ENCODE measurements at regions not wholly inside any gene's neighbourhood (a gene's known extent, or its start where the extent isn't known, plus 50 kb on each side); places are given as distances from the start of the nearest gene placed in this dataset.

GRCh38 chr2:7180638-7181370, 263.6 kb downstream of the RNF144A start:
- Histone ChIP-seq H3K4me1 (ENCODE audit: control insufficient read depth in 2 of 2, insufficient read depth in 2 of 2, low read length in 2 of 2) (no peaks in the 10 kb centered on the region), H3K36me3 (ENCODE audit: control insufficient read depth in 2 of 2, insufficient read depth in 2 of 2, low read length in 2 of 2) (no peaks in the 10 kb centered on the region), H3K27ac (ENCODE audit: low read depth in 2 of 2, low read length in 2 of 2) (no peak overlapping the region), H3K9me3 (ENCODE audit: control insufficient read depth in 2 of 2, low read length in 2 of 2) (no peaks in the 10 kb centered on the region), H3K27me3 (ENCODE audit: control insufficient read depth in 2 of 2, insufficient read depth in 2 of 2, low read length in 2 of 2) (no peaks in the 10 kb centered on the region), H3K4me3 (ENCODE audit: low read length in 2 of 2) (no peak overlapping the region), H3K9ac (ENCODE audit: low read depth in 1 of 2, low read length in 2 of 2) (no peak overlapping the region)

- no peaks in the 10 kb centered on the region for H3K4me1 ChIP-seq (ENCODE audit: control insufficient read depth in 2 of 2, insufficient read depth in 2 of 2, low read length in 2 of 2)
- H3K27ac ChIP-seq (ENCODE audit: low read depth in 2 of 2, low read length in 2 of 2): no peak overlapping the region
Observed at GRCh38 chr2:7182525-7182924, 265.3 kb downstream of the RNF144A start.

GRCh38 chr2:7189106-7189505, 271.9 kb downstream of the RNF144A start:
- H3K36me3 ChIP-seq (ENCODE audit: control insufficient read depth in 2 of 2, insufficient read depth in 2 of 2, low read length in 2 of 2): no peaks in the 10 kb centered on the region
- H3K27me3 ChIP-seq (ENCODE audit: control insufficient read depth in 2 of 2, insufficient read depth in 2 of 2, low read length in 2 of 2): no peaks in the 10 kb centered on the region
- H3K4me1 ChIP-seq (ENCODE audit: control insufficient read depth in 2 of 2, insufficient read depth in 2 of 2, low read length in 2 of 2): no peaks in the 10 kb centered on the region
- H3K4me3 ChIP-seq (ENCODE audit: low read length in 2 of 2): no peak overlapping the region
- no peaks in the 10 kb centered on the region for H3K9me3 ChIP-seq (ENCODE audit: control insufficient read depth in 2 of 2, low read length in 2 of 2)
- no peak overlapping the region for H3K27ac ChIP-seq (ENCODE audit: low read depth in 2 of 2, low read length in 2 of 2)
- H3K9ac ChIP-seq (ENCODE audit: low read depth in 1 of 2, low read length in 2 of 2): no peak overlapping the region

More at GRCh38 chr2:7182525-7182924, 265.3 kb downstream of the RNF144A start:
- no peak overlapping the region for H3K4me3 ChIP-seq (ENCODE audit: low read length in 2 of 2)
- no peaks in the 10 kb centered on the region for H3K9me3 ChIP-seq (ENCODE audit: control insufficient read depth in 2 of 2, low read length in 2 of 2)
- no peaks in the 10 kb centered on the region for H3K36me3 ChIP-seq (ENCODE audit: control insufficient read depth in 2 of 2, insufficient read depth in 2 of 2, low read length in 2 of 2)
- H3K27me3 ChIP-seq (ENCODE audit: control insufficient read depth in 2 of 2, insufficient read depth in 2 of 2, low read length in 2 of 2): no peaks in the 10 kb centered on the region
- no peak overlapping the region for H3K9ac ChIP-seq (ENCODE audit: low read depth in 1 of 2, low read length in 2 of 2)

- no peaks in the 10 kb centered on the region for H3K36me3 ChIP-seq (ENCODE audit: control insufficient read depth in 2 of 2, insufficient read depth in 2 of 2, low read length in 2 of 2)
- no peak overlapping the region for H3K27ac ChIP-seq (ENCODE audit: low read depth in 2 of 2, low read length in 2 of 2)
- H3K4me3 ChIP-seq (ENCODE audit: low read length in 2 of 2): no peak overlapping the region
- no peaks in the 10 kb centered on the region for H3K4me1 ChIP-seq (ENCODE audit: control insufficient read depth in 2 of 2, insufficient read depth in 2 of 2, low read length in 2 of 2)
- H3K27me3 ChIP-seq (ENCODE audit: control insufficient read depth in 2 of 2, insufficient read depth in 2 of 2, low read length in 2 of 2): no peaks in the 10 kb centered on the region
- no peaks in the 10 kb centered on the region for H3K9me3 ChIP-seq (ENCODE audit: control insufficient read depth in 2 of 2, low read length in 2 of 2)
- no peak overlapping the region for H3K9ac ChIP-seq (ENCODE audit: low read depth in 1 of 2, low read length in 2 of 2)
Observed at GRCh38 chr2:7190587-7191324, 273.5 kb downstream of the RNF144A start.

- no peak overlapping the region for H3K27ac ChIP-seq (ENCODE audit: low read depth in 2 of 2, low read length in 2 of 2)
- H3K9me3 ChIP-seq (ENCODE audit: control insufficient read depth in 2 of 2, low read length in 2 of 2): no peaks in the 10 kb centered on the region
- no peaks in the 10 kb centered on the region for H3K27me3 ChIP-seq (ENCODE audit: control insufficient read depth in 2 of 2, insufficient read depth in 2 of 2, low read length in 2 of 2)
- no peak overlapping the region for H3K4me3 ChIP-seq (ENCODE audit: low read length in 2 of 2)
- no peaks in the 10 kb centered on the region for H3K36me3 ChIP-seq (ENCODE audit: control insufficient read depth in 2 of 2, insufficient read depth in 2 of 2, low read length in 2 of 2)
- H3K4me1 ChIP-seq (ENCODE audit: control insufficient read depth in 2 of 2, insufficient read depth in 2 of 2, low read length in 2 of 2): no peaks in the 10 kb centered on the region
- H3K9ac ChIP-seq (ENCODE audit: low read depth in 1 of 2, low read length in 2 of 2): no peak overlapping the region
Observed at GRCh38 chr2:7191932-7192331, 274.7 kb downstream of the RNF144A start.

- Histone ChIP-seq H3K9ac (ENCODE audit: low read depth in 1 of 2, low read length in 2 of 2) (no peak overlapping the region), H3K36me3 (ENCODE audit: control insufficient read depth in 2 of 2, insufficient read depth in 2 of 2, low read length in 2 of 2) (no peaks in the 10 kb centered on the region), H3K27me3 (ENCODE audit: control insufficient read depth in 2 of 2, insufficient read depth in 2 of 2, low read length in 2 of 2) (no peaks in the 10 kb centered on the region), H3K4me3 (ENCODE audit: low read length in 2 of 2) (no peak overlapping the region), H3K9me3 (ENCODE audit: control insufficient read depth in 2 of 2, low read length in 2 of 2) (no peaks in the 10 kb centered on the region), H3K27ac (ENCODE audit: low read depth in 2 of 2, low read length in 2 of 2) (no peak overlapping the region), H3K4me1 (ENCODE audit: control insufficient read depth in 2 of 2, insufficient read depth in 2 of 2, low read length in 2 of 2) (no peaks in the 10 kb centered on the region)
Observed at GRCh38 chr2:7193457-7193856, 276.2 kb downstream of the RNF144A start.

GRCh38 chr2:7194950-7195349, 277.7 kb downstream of the RNF144A start:
- H3K4me3 ChIP-seq (ENCODE audit: low read length in 2 of 2): no peak overlapping the region
- no peaks in the 10 kb centered on the region for H3K27me3 ChIP-seq (ENCODE audit: control insufficient read depth in 2 of 2, insufficient read depth in 2 of 2, low read length in 2 of 2)
- no peak overlapping the region for H3K9ac ChIP-seq (ENCODE audit: low read depth in 1 of 2, low read length in 2 of 2)
- no peaks in the 10 kb centered on the region for H3K36me3 ChIP-seq (ENCODE audit: control insufficient read depth in 2 of 2, insufficient read depth in 2 of 2, low read length in 2 of 2)
- no peaks in the 10 kb centered on the region for H3K9me3 ChIP-seq (ENCODE audit: control insufficient read depth in 2 of 2, low read length in 2 of 2)
- no peak overlapping the region for H3K27ac ChIP-seq (ENCODE audit: low read depth in 2 of 2, low read length in 2 of 2)
- no peaks in the 10 kb centered on the region for H3K4me1 ChIP-seq (ENCODE audit: control insufficient read depth in 2 of 2, insufficient read depth in 2 of 2, low read length in 2 of 2)

GRCh38 chr2:7196883-7197282, 279.7 kb downstream of the RNF144A start:
- Histone ChIP-seq H3K27ac (ENCODE audit: low read depth in 2 of 2, low read length in 2 of 2) (no peak overlapping the region), H3K27me3 (ENCODE audit: control insufficient read depth in 2 of 2, insufficient read depth in 2 of 2, low read length in 2 of 2) (no peaks in the 10 kb centered on the region), H3K4me1 (ENCODE audit: control insufficient read depth in 2 of 2, insufficient read depth in 2 of 2, low read length in 2 of 2) (no peaks in the 10 kb centered on the region), H3K36me3 (ENCODE audit: control insufficient read depth in 2 of 2, insufficient read depth in 2 of 2, low read length in 2 of 2) (no peaks in the 10 kb centered on the region), H3K9ac (ENCODE audit: low read depth in 1 of 2, low read length in 2 of 2) (no peak overlapping the region), H3K4me3 (ENCODE audit: low read length in 2 of 2) (no peak overlapping the region), H3K9me3 (ENCODE audit: control insufficient read depth in 2 of 2, low read length in 2 of 2) (no peaks in the 10 kb centered on the region)

GRCh38 chr2:7201851-7202250, 284.6 kb downstream of the RNF144A start:
- Histone ChIP-seq H3K4me1 (ENCODE audit: control insufficient read depth in 2 of 2, insufficient read depth in 2 of 2, low read length in 2 of 2) (no peaks in the 10 kb centered on the region), H3K27me3 (ENCODE audit: control insufficient read depth in 2 of 2, insufficient read depth in 2 of 2, low read length in 2 of 2) (no peaks in the 10 kb centered on the region), H3K36me3 (ENCODE audit: control insufficient read depth in 2 of 2, insufficient read depth in 2 of 2, low read length in 2 of 2) (no peaks in the 10 kb centered on the region), H3K9ac (ENCODE audit: low read depth in 1 of 2, low read length in 2 of 2) (no peak overlapping the region), H3K9me3 (ENCODE audit: control insufficient read depth in 2 of 2, low read length in 2 of 2) (no peaks in the 10 kb centered on the region), H3K4me3 (ENCODE audit: low read length in 2 of 2) (no peak overlapping the region), H3K27ac (ENCODE audit: low read depth in 2 of 2, low read length in 2 of 2) (no peak overlapping the region)

- no peak overlapping the region for H3K9ac ChIP-seq (ENCODE audit: low read depth in 1 of 2, low read length in 2 of 2)
- no peaks in the 10 kb centered on the region for H3K27me3 ChIP-seq (ENCODE audit: control insufficient read depth in 2 of 2, insufficient read depth in 2 of 2, low read length in 2 of 2)
- H3K4me3 ChIP-seq (ENCODE audit: low read length in 2 of 2): no peak overlapping the region
- H3K27ac ChIP-seq (ENCODE audit: low read depth in 2 of 2, low read length in 2 of 2): no peak overlapping the region
- no peaks in the 10 kb centered on the region for H3K36me3 ChIP-seq (ENCODE audit: control insufficient read depth in 2 of 2, insufficient read depth in 2 of 2, low read length in 2 of 2)
- H3K9me3 ChIP-seq (ENCODE audit: control insufficient read depth in 2 of 2, low read length in 2 of 2): no peaks in the 10 kb centered on the region
- no peaks in the 10 kb centered on the region for H3K4me1 ChIP-seq (ENCODE audit: control insufficient read depth in 2 of 2, insufficient read depth in 2 of 2, low read length in 2 of 2)
Observed at GRCh38 chr2:7203056-7203467, 285.9 kb downstream of the RNF144A start.
